Aorta (tissue), 5 donors: ENCODE measurements at regions not wholly inside any gene's neighbourhood (a gene's known extent, or its start where the extent isn't known, plus 50 kb on each side); places are given as distances from the start of the nearest gene placed in this dataset.

Source experiments
- ATAC-seq: fragments of 200-7000 bp; cut with Tn5 transposase; one replicate; pipeline ENCODE4 v1.9.1; 2022; ENCODE audit warnings: moderate library complexity; ENCODE audit not compliant: low FRiP score
- DNase-seq, 2 donors: peaks; one replicate each; pipeline ENCODE4 v3.0.0-alpha.2; 2020
- H3K27ac ChIP-seq, 2 donors: one replicate each; pipeline ENCODE4 v1.5.1; 2013; ENCODE audit warnings: low read length in 2 of 2, mild to moderate bottlenecking in 2 of 2, moderate library complexity in 2 of 2, control low read depth in 1 of 2, inconsistent platforms in 1 of 2, low read depth in 1 of 2
- H3K27me3 ChIP-seq, 2 donors: one replicate each; pipeline ENCODE4 v1.6.1; 2013; ENCODE audit warnings: control low read depth in 1 of 2, low read length in 1 of 2, mild to moderate bottlenecking in 1 of 2, moderate library complexity in 1 of 2; ENCODE audit not compliant: insufficient read depth in 2 of 2, control insufficient read depth in 1 of 2
- H3K36me3 ChIP-seq, 2 donors: one replicate each; pipeline ENCODE4 v1.6.1; 2013; ENCODE audit warnings: control low read depth in 1 of 2, low read length in 1 of 2, mild to moderate bottlenecking in 1 of 2; ENCODE audit not compliant: insufficient read depth in 2 of 2, control insufficient read depth in 1 of 2
- H3K4me1 ChIP-seq, 2 donors: one replicate each; pipeline ENCODE4 v1.6.1; 2013; ENCODE audit warnings: low read length in 2 of 2, control low read depth in 1 of 2, mild to moderate bottlenecking in 1 of 2, moderate library complexity in 1 of 2; ENCODE audit not compliant: insufficient read depth in 2 of 2, control insufficient read depth in 1 of 2
- H3K4me3 ChIP-seq, 2 donors: one replicate each; pipeline ENCODE4 v1.5.1; 2013; ENCODE audit warnings: low read length in 2 of 2, control low read depth in 1 of 2, mild to moderate bottlenecking in 1 of 2
- H3K9me3 ChIP-seq: one replicate; pipeline ENCODE4 v1.6.1; 2013; ENCODE audit warnings: mild to moderate bottlenecking, low read length; ENCODE audit not compliant: control insufficient read depth
- WGBS, 2 donors: extraction: QIAGEN DNeasy Blood & Tissue Kit; methylation state at CpG; one replicate each; pipeline ENCODE4 v1.1.7; 2013; 5-methylcytosine and 5-hydroxymethylcytosine counted together
- intact Hi-C, 2 donors: fragments of 100-400 bp; cut with DNase I; formaldehyde crosslinking; loops; one replicate each; pipeline versions ENCODE4 v1.14.2 to v1.15.0; 2022
- donor health status: healthy with polysubstance abuse.
- donor health status: Bipolar disorder and iron deficiency.
- donor health status: DM: no; HTN: no; CAD: no.
- donor health status: DM: no; HTN: no; CAD: no.
- donor health status: DM: yes; HTN: yes; CAD: no.

- no peak overlapping the region for H3K27ac ChIP-seq
- no peak for DNase-seq
- no peaks in the 10 kb centered on the region for H3K36me3 ChIP-seq
- H3K9me3 ChIP-seq = no peaks in the 10 kb centered on the region
- intact Hi-C loops = no loop called here
- H3K4me1 ChIP-seq = no peaks in the 10 kb centered on the region
- H3K27me3 ChIP-seq = no peaks in the 10 kb centered on the region
- WGBS, 2 donors = 74 to 75% methylated on average over 8 of the region's 8 CpGs
- no peak overlapping the region for H3K4me3 ChIP-seq
- ATAC-seq = no peak
Observed at GRCh38 chr2:106572541-106573450, 85.6 kb downstream of the CD8B2 start.

- DNase-seq (no peak), ATAC-seq (no peak)
- no peaks in the 10 kb centered on the region for H3K27me3 ChIP-seq
- H3K36me3 ChIP-seq = no peaks in the 10 kb centered on the region
- H3K4me3 ChIP-seq = no peak overlapping the region
- no peaks in the 10 kb centered on the region for H3K4me1 ChIP-seq
- intact Hi-C loops = no loop called here
- no peaks in the 10 kb centered on the region for H3K9me3 ChIP-seq
- H3K27ac ChIP-seq = no peak overlapping the region
Observed at GRCh38 chr2:106573773-106574172, 86.6 kb downstream of the CD8B2 start.

- Histone ChIP-seq H3K27ac (no peak overlapping the region), H3K4me3 (no peak overlapping the region), H3K4me1 (no peaks in the 10 kb centered on the region), H3K9me3 (no peaks in the 10 kb centered on the region), H3K27me3 (no peaks in the 10 kb centered on the region), H3K36me3 (no peaks in the 10 kb centered on the region)
- 15 to 22% methylated on average over 6 of the region's 6 CpGs for WGBS, 2 donors
- ATAC-seq (peak; percentile 47), DNase-seq (peak; percentile 63 to 83)
- intact Hi-C loops = no loop called here
Observed at GRCh38 chr2:106575955-106576354, 88.8 kb downstream of the CD8B2 start.

DNA sequence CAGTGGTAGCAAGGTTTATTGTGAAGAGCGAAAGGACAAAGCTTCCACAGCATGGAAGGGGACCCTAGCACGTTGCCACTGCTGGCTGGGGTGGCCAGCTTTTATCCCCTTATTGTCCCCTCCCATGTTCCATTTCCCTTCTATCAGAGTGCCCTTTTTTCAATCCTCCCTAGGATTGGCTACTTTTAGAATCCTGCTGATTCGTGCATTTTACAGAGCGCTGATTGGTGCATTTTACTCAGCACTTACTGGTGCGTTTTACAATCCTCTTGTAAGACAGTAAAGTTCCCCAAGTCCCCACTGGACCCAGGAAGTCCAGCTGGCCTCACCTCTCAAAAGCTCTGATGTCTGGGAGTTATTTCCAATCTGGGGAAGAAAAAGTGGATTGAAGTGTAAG, 90.1 kb downstream of the CD8B2 start:
- no peaks in the 10 kb centered on the region for H3K36me3 ChIP-seq
- no peaks in the 10 kb centered on the region for H3K4me1 ChIP-seq
- no peaks in the 10 kb centered on the region for H3K9me3 ChIP-seq
- no peaks in the 10 kb centered on the region for H3K27me3 ChIP-seq
- 87 to 94% methylated on average over 5 of the region's 5 CpGs for WGBS, 2 donors
- no peak for ATAC-seq
- DNase-seq = no peak
- H3K27ac ChIP-seq = no peak overlapping the region
- intact Hi-C loops = no loop called here
- H3K4me3 ChIP-seq = no peak overlapping the region

- WGBS, 2 donors = 65 to 69% methylated on average over 9 of the region's 9 CpGs
- DNase-seq = no peak
- Histone ChIP-seq H3K4me1 (no peaks in the 10 kb centered on the region), H3K36me3 (no peaks in the 10 kb centered on the region), H3K9me3 (no peaks in the 10 kb centered on the region), H3K4me3 (no peak overlapping the region), H3K27me3 (no peaks in the 10 kb centered on the region), H3K27ac (no peak overlapping the region)
- intact Hi-C loops = loop anchor here (5.0 kb wide), 2 partner anchors 37 to 472 kb away; no protein-coding TSS in a partner anchor
- ATAC-seq = no peak
Observed at GRCh38 chr2:106579750-106580197, 92.6 kb downstream of the CD8B2 start.

DNA sequence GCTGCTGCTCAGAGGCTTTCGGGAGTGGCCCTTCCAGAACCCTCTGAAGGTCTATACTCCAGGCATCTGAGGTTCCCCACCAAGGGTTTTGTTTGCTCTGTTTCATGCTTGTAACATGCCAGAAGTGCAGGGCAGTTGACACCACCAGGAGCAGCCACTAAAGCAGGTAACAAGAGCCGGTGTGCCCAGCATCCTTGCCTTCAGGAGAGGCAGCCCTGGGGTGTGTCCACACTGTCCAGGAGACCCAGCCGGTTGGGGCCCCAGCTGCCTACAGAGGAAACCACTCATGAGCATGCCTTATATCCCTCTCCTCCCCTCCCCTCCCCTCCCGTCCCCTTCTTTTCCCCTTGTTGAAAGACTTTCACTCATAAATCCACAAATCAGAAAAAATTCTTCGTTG, 93.1 kb downstream of the CD8B2 start:
- Histone ChIP-seq H3K27me3 (no peaks in the 10 kb centered on the region), H3K36me3 (no peaks in the 10 kb centered on the region), H3K9me3 (no peaks in the 10 kb centered on the region), H3K4me3 (no peak overlapping the region), H3K4me1 (no peaks in the 10 kb centered on the region), H3K27ac (no peak overlapping the region)
- intact Hi-C loops = loop anchor here (5.0 kb wide), 2 partner anchors 38 to 473 kb away; no protein-coding TSS in a partner anchor
- DNase-seq (no peak), ATAC-seq (no peak)
- WGBS, 2 donors = 93 to 97% methylated on average over 5 of the region's 5 CpGs

- ATAC-seq = no peak
Observed at GRCh38 chr2:106581328-106581727, 94.2 kb downstream of the CD8B2 start.

DNA sequence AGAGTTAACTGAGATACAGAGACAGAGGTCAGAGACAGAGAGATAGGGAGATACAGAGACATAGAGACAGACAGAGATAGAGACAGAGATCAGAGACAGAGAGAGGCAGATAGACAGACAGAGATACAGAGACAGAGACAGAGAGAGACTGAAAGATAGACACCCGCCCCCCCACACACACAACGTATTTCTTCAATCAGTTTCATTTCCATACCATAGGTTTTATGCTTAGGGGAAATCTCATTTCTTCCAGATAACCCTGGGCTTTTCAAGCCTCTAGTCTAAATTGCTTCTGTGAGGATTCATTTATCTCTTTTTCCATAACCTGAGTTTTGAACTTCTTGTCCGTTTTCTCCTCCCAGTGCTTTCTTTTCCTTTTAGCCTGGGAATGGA, 94.6 kb downstream of the CD8B2 start:
- H3K9me3 ChIP-seq = no peaks in the 10 kb centered on the region
- no peaks in the 10 kb centered on the region for H3K27me3 ChIP-seq
- H3K4me3 ChIP-seq = peak overlapping the region; percentile 18 to 46
- no peaks in the 10 kb centered on the region for H3K36me3 ChIP-seq
- intact Hi-C loops = loop anchor here (5.0 kb wide), 2 partner anchors 39 to 474 kb away; no protein-coding TSS in a partner anchor
- no peak overlapping the region for H3K27ac ChIP-seq
- 44 to 49% methylated on average over 3 of the region's 3 CpGs for WGBS, 2 donors
- DNase-seq (no peak), ATAC-seq (no peak)
- no peaks in the 10 kb centered on the region for H3K4me1 ChIP-seq

More at GRCh38 chr2:106581328-106581727, 94.2 kb downstream of the CD8B2 start:
- H3K4me3 ChIP-seq = no peak overlapping the region
- no peak for DNase-seq
- 92 to 94% methylated on average over 7 of the region's 7 CpGs for WGBS, 2 donors
- intact Hi-C loops = loop anchor here (5.0 kb wide), 2 partner anchors 39 to 474 kb away; no protein-coding TSS in a partner anchor
- no peaks in the 10 kb centered on the region for H3K27me3 ChIP-seq
- no peaks in the 10 kb centered on the region for H3K36me3 ChIP-seq
- no peak overlapping the region for H3K27ac ChIP-seq
- no peaks in the 10 kb centered on the region for H3K4me1 ChIP-seq
- H3K9me3 ChIP-seq = no peaks in the 10 kb centered on the region
